ENCODE measurements at regions not wholly inside any gene's neighbourhood (a gene's known extent, or its start where the extent isn't known, plus 50 kb on each side); places are given as distances from the start of the nearest gene placed in this dataset.

- no peak for FAIRE-seq
- DNase-seq (ENCODE audit: insufficient read length, low spot score) = no peak
- TF ChIP-seq CTCF (IDR thresholded peaks at IDR 0.05; ENCODE audit: insufficient read depth, missing control alignments) = no peak
These were observed 71.6 kb upstream of the CTTNBP2 start for GRCh38 chr7:117944886-117945285.

- no peak for DNase-seq (ENCODE audit: insufficient read length, low spot score)
- no peak for FAIRE-seq
- TF ChIP-seq CTCF (IDR thresholded peaks at IDR 0.05; ENCODE audit: insufficient read depth, missing control alignments) = no peak
These were observed 73.0 kb upstream of the CTTNBP2 start for GRCh38 chr7:117946151-117946633.

- DNase-seq (ENCODE audit: insufficient read length, low spot score) = no peak
- no peak for TF ChIP-seq CTCF (IDR thresholded peaks at IDR 0.05; ENCODE audit: insufficient read depth, missing control alignments)
- FAIRE-seq = no peak
These were observed 76.0 kb upstream of the CTTNBP2 start for GRCh38 chr7:117949232-117949631.

- FAIRE-seq (no peak), DNase-seq (ENCODE audit: insufficient read length, low spot score) (no peak)
- no peak for TF ChIP-seq CTCF (IDR thresholded peaks at IDR 0.05; ENCODE audit: insufficient read depth, missing control alignments)
These were observed 77.5 kb upstream of the CTTNBP2 start for GRCh38 chr7:117950601-117951260.

- FAIRE-seq = no peak
- DNase-seq (ENCODE audit: insufficient read length, low spot score) = no peak
- no peak for TF ChIP-seq CTCF (IDR thresholded peaks at IDR 0.05; ENCODE audit: insufficient read depth, missing control alignments)
These were observed 78.0 kb upstream of the CTTNBP2 start for GRCh38 chr7:117951285-117951684.

GRCh38 chr7:117951691-117952280 lies 78.5 kb upstream of the CTTNBP2 start:
- FAIRE-seq = no peak

More at GRCh38 chr7:117951691-117952280, 78.5 kb upstream of the CTTNBP2 start:
- no peak for TF ChIP-seq CTCF (IDR thresholded peaks at IDR 0.05; ENCODE audit: insufficient read depth, missing control alignments)
- DNase-seq (ENCODE audit: insufficient read length, low spot score) = no peak
